Colonic mucosa (tissue), 4 donors: ENCODE measurements at regions not wholly inside any gene's neighbourhood (a gene's known extent, or its start where the extent isn't known, plus 50 kb on each side); places are given as distances from the start of the nearest gene placed in this dataset.
"Not testable (repeated sequence)": the region's sequence is repeated elsewhere in the genome, so short reads cannot be mapped to it uniquely, and the experiment has no call there.

Experiments
- DNase-seq: peaks from one replicate; pipeline ENCODE4 v3.0.0-alpha.2; 2020
- H3K27ac ChIP-seq: fragments of 200-600 bp; one replicate; pipeline ENCODE4 v1.8.0; 2021
- H3K27me3 ChIP-seq: fragments of 200-600 bp; one replicate; pipeline ENCODE4 v1.8.0; 2021
- H3K36me3 ChIP-seq: fragments of 200-600 bp; one replicate; pipeline ENCODE4 v1.8.0; 2021
- H3K4me1 ChIP-seq: fragments of 200-600 bp; one replicate; pipeline ENCODE4 v1.8.0; 2021; ENCODE audit warnings: mild to moderate bottlenecking
- H3K4me3 ChIP-seq: fragments of 200-600 bp; one replicate; pipeline ENCODE4 v1.8.0; 2021
- H3K9ac ChIP-seq, 2 donors: one replicate each; pipeline ENCODE4 v1.7.0; 2013; ENCODE audit warnings: control low read depth in 2 of 2, low read depth in 2 of 2, low read length in 2 of 2
- H3K9me3 ChIP-seq: fragments of 200-600 bp; one replicate; pipeline ENCODE4 v1.8.0; 2021
- intact Hi-C: fragments of 100-400 bp; cut with DNase I; formaldehyde crosslinking; loops from one replicate; pipeline ENCODE4 v1.14.1; 2022
- TF ChIP-seq, protein P1 (sequence below): fragments of 200-600 bp; IDR thresholded peaks from one replicate; pipeline ENCODE4 v1.8.0; 2022; ENCODE audit warnings: antibody characterized with exemption, mild to moderate bottlenecking
- donor health status: healthy.
- donor health status: DM: no; HTN: no; CAD: no.
- donor health status: DM: no; HTN: no; CAD: no.

DNA sequence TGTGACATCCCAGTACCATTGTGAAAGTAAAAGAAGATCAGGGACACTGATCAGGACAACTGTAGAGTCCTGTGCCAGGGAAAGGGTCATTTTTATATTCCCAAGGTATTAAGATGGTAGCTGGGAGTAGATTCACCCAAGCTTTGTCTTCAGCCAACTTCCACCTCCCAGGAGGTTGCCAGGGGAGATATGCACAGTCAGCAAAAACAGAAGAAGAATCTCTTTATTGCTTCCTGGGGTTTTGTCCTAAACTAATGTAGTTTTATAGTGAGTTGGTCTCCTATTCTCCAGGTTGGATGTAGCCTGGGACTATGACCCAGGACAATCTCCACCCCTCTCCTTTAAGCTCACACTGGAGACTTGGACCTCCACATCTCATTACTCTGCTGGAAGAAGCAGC is 139.2 kb downstream of the RAMP3 start:
- Histone ChIP-seq H3K4me1 (no peaks in the 10 kb centered on the region), H3K4me3 (no peak overlapping the region), H3K27me3 (no peaks in the 10 kb centered on the region), H3K9me3 (no peaks in the 10 kb centered on the region), H3K27ac (no peak overlapping the region), H3K9ac (no peak overlapping the region), H3K36me3 (no peaks in the 10 kb centered on the region)
- TF ChIP-seq, protein P1, sequence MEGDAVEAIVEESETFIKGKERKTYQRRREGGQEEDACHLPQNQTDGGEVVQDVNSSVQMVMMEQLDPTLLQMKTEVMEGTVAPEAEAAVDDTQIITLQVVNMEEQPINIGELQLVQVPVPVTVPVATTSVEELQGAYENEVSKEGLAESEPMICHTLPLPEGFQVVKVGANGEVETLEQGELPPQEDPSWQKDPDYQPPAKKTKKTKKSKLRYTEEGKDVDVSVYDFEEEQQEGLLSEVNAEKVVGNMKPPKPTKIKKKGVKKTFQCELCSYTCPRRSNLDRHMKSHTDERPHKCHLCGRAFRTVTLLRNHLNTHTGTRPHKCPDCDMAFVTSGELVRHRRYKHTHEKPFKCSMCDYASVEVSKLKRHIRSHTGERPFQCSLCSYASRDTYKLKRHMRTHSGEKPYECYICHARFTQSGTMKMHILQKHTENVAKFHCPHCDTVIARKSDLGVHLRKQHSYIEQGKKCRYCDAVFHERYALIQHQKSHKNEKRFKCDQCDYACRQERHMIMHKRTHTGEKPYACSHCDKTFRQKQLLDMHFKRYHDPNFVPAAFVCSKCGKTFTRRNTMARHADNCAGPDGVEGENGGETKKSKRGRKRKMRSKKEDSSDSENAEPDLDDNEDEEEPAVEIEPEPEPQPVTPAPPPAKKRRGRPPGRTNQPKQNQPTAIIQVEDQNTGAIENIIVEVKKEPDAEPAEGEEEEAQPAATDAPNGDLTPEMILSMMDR, result no peak
- DNase-seq, result no peak
- intact Hi-C loops, result no loop called here

DNA sequence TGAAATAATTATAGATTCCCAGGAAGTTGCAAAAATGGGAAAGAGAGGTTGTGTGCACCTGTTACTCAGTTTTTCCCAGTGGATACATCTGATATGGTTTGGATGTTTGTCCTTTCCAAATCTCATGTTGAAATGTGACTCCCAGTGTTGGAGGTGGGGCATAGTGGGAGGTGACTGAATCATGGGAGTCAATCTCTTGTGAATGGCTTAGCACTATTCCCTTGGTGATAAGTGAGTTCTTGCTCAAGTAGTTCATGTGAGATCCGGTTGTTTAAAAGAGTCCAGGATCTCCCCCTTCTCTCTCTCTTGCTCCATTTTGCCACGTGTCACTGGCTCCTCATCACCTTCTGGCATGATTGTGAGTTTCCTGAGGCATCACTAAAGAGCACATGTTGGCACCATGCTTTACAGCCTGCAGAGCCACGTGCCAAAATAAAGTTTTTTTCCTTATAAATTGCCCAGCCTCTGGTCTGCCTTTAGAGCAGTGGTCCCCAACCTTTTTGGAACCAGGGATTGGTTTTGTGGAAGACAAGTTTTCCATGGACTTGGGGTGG is 149.2 kb downstream of the RAMP3 start:
- intact Hi-C loops, result no loop called here
- Histone ChIP-seq H3K9me3 (no peaks in the 10 kb centered on the region), H3K4me1 (no peaks in the 10 kb centered on the region), H3K27me3 (no peaks in the 10 kb centered on the region), H3K36me3 (no peaks in the 10 kb centered on the region), H3K9ac (no peak overlapping the region), H3K4me3 (no peak overlapping the region), H3K27ac (no peak overlapping the region)
- no peak for DNase-seq
- TF ChIP-seq, protein P1, result no peak

DNA sequence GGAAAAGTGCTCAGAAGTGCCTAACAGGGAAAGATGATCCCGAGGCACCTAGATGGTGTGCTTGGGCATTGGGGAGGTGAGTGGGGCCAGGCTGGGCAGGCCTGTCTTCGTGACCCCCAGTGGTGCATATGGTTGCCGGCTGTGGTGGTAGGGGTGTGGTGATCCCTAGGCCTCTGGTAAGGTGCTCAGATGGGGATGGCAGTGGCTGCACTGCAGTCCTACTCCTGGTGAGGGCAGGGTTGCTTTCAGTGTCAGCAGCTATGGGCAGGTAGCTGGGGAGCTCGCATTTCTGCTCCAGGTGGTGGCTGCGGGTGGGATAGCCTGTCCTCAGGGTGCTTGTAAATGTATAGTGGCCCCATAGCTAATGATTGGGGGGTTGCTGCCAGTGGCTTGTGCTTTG is 154.0 kb downstream of the RAMP3 start:
- Histone ChIP-seq H3K9me3 (no peaks in the 10 kb centered on the region), H3K36me3 (no peaks in the 10 kb centered on the region), H3K27me3 (no peaks in the 10 kb centered on the region), H3K4me3 (no peak overlapping the region), H3K4me1 (no peaks in the 10 kb centered on the region), H3K27ac (no peak overlapping the region), H3K9ac (no peak overlapping the region)
- no peak for DNase-seq
- TF ChIP-seq, protein P1, result no peak
- intact Hi-C loops, result no loop called here

DNA sequence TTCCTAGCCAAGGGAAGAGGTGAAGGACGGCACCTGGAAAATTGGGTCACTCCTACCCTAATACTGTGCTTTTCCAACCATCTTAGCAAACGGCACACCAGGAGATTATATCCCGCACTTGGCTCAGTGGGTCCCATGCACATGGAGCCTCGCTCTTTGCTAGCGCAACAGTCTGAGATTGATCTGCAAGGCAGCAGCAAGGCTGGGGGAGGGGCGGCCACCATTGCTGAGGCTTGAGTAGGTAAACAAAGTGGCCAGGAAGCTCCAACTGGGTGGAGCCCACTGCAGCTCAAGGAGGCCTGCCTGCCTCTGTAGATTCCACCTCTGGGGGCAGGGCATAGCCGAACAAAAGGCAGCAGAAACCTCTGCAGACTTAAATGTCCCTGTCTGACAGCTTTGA is 157.9 kb downstream of the RAMP3 start:
- DNase-seq, H3K27ac ChIP-seq, H3K36me3 ChIP-seq, H3K9me3 ChIP-seq, H3K9ac ChIP-seq, H3K4me3 ChIP-seq, H3K27me3 ChIP-seq, intact Hi-C loops, H3K4me1 ChIP-seq: not testable (repeated sequence)

DNA sequence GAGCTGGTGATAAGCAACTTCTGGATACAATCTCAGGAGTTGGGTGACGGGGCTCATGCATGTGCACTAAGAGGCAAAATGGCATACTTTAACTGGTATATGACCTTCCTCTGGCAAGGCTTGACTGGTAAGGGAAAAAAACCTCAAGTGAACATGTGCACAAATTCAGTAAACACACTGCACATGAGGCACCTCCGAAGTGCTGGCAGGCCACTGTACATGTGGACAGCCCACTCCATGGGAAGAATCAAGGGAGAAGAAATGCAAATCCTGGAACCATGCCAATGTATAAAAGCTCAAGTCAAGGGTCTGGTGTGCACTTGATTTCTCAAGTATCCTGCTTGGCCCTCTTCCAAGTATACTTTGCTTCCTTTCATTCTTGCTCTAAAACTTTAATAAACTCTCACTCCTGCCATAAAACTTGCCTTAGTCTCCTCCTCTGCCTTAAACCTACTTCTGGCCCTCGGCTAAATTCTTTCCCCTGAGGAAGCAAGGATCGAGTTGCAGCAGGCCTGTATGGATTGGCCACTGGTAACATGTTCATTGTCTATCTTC is 167.2 kb downstream of the RAMP3 start:
- Histone ChIP-seq H3K4me3 (no peak overlapping the region), H3K36me3 (no peaks in the 10 kb centered on the region), H3K9ac (no peak overlapping the region), H3K4me1 (no peaks in the 10 kb centered on the region), H3K27ac (no peak overlapping the region), H3K27me3 (no peaks in the 10 kb centered on the region), H3K9me3 (no peaks in the 10 kb centered on the region)
- DNase-seq, result no peak
- intact Hi-C loops, result no loop called here
- TF ChIP-seq, protein P1, result no peak

DNA sequence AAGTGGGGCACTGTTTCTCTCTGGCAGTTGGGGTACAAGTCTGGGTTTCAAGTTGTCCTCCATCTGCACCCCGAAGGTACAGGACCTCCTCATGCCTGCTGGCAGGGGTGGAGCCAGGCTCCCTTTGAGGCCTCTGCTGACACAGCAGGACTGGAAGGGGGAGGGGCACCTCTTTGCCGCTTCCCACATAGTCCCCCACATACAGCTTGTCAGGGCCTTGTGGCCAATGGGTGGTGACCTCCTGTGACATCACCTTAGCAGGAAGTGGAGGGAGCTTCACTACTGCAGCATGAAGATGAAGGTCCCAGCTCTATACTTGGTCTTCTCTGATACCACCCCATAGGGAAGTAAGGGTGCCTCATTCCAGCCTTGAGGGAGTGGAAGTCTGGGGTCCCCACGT is 167.8 kb downstream of the RAMP3 start:
- TF ChIP-seq, protein P1, result no peak
- Histone ChIP-seq H3K27ac (no peak overlapping the region), H3K4me3 (no peak overlapping the region), H3K9me3 (no peaks in the 10 kb centered on the region), H3K36me3 (no peaks in the 10 kb centered on the region), H3K4me1 (no peaks in the 10 kb centered on the region), H3K27me3 (no peaks in the 10 kb centered on the region), H3K9ac (no peak overlapping the region)
- DNase-seq, result no peak
- intact Hi-C loops, result no loop called here
